Mammary epithelial cell (primary cell): ENCODE measurements at regions not wholly inside any gene's neighbourhood (a gene's known extent, or its start where the extent isn't known, plus 50 kb on each side); places are given as distances from the start of the nearest gene placed in this dataset.

Experiments
- EZH2 ChIP-seq: IDR thresholded peaks from 2 replicates; pipeline ENCODE4 v1.6.1; 2012; ENCODE audit warnings: low read length, inconsistent platforms, borderline replicate concordance
- TF ChIP-seq, protein P1 (sequence below), 2 donors: IDR thresholded peaks in 1 of 2; conservative IDR thresholded peaks in 1 of 2; 2 replicates each; pipeline ENCODE4 v1.5.1; 2011 to 2012; ENCODE audit warnings: inconsistent platforms in 2 of 2, low read length in 2 of 2, mild to moderate bottlenecking in 2 of 2, control low read depth in 1 of 2, low read depth in 1 of 2; ENCODE audit not compliant: insufficient read depth in 1 of 2; ENCODE audit errors: extremely low read depth in 1 of 2

DNA sequence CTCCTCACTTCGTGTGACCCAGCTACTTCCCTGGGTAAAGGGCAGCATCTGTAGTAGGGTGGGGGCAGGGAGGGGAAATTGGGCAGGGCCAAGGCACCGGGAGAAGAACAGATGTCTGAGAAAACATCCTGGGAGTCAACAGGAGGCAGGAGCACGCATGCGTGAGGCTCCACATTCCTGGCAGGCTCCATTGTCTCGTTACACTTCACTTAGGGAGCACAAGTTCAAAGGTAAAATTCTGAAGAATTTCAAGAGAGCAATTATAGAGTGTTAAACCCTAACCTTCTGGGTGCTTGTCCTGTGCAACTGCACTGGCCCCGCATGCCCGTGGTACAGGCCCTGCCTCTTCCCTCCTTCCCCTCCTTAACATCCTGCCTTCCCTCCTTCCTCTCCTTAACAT lies 79.6 kb upstream of the POMP start:
- TF ChIP-seq, protein P1, sequence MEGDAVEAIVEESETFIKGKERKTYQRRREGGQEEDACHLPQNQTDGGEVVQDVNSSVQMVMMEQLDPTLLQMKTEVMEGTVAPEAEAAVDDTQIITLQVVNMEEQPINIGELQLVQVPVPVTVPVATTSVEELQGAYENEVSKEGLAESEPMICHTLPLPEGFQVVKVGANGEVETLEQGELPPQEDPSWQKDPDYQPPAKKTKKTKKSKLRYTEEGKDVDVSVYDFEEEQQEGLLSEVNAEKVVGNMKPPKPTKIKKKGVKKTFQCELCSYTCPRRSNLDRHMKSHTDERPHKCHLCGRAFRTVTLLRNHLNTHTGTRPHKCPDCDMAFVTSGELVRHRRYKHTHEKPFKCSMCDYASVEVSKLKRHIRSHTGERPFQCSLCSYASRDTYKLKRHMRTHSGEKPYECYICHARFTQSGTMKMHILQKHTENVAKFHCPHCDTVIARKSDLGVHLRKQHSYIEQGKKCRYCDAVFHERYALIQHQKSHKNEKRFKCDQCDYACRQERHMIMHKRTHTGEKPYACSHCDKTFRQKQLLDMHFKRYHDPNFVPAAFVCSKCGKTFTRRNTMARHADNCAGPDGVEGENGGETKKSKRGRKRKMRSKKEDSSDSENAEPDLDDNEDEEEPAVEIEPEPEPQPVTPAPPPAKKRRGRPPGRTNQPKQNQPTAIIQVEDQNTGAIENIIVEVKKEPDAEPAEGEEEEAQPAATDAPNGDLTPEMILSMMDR (conservative IDR thresholded peaks at IDR 0.05 in 1 of 2, IDR thresholded peaks at IDR 0.05 in 1 of 2; ENCODE audit: extremely low read depth in 1 of 2, insufficient read depth in 1 of 2, low read depth in 1 of 2, low read length in 2 of 2): no peak
- no peak for TF ChIP-seq EZH2
